ENCODE measurements at regions not wholly inside any gene's neighbourhood (a gene's known extent, or its start where the extent isn't known, plus 50 kb on each side); places are given as distances from the start of the nearest gene placed in this dataset.

- H3K4me2 ChIP-seq (ENCODE audit: low read length), result no peak overlapping the region
- peaks cover 14% of the 10 kb centered on the region; the same call in 1 of the 2 replicates for H3K27me3 ChIP-seq (ENCODE audit: control insufficient read depth, low read length)
- H3K36me3 ChIP-seq (ENCODE audit: control insufficient read depth, low read length), result no peaks in the 10 kb centered on the region
- H3K27ac ChIP-seq (ENCODE audit: low read depth, low read length), result no peak overlapping the region
- no peaks in the 10 kb centered on the region for H3F3A ChIP-seq (ENCODE audit: control insufficient read depth, insufficient read depth)
- no peak overlapping the region for H3K4me3 ChIP-seq (ENCODE audit: low read length)
- H3K9me3 ChIP-seq (ENCODE audit: control insufficient read depth, insufficient read depth, low read length), result no peaks in the 10 kb centered on the region
- no peaks in the 10 kb centered on the region for H4K20me1 ChIP-seq (ENCODE audit: control insufficient read depth, insufficient read depth, low read depth, low read length)
- no peaks in the 10 kb centered on the region for H3K79me2 ChIP-seq (ENCODE audit: control insufficient read depth, low read length)
- TF ChIP-seq CTCF (IDR thresholded peaks at IDR 0.05; ENCODE audit: low read depth, low read length, poor library complexity, severe bottlenecking), result no peak
- no peak for TF ChIP-seq EZH2phosphoT487 (IDR thresholded peaks at IDR 0.05; ENCODE audit: borderline replicate concordance, low read length)
- H3K9me2 ChIP-seq (replicated peaks; ENCODE audit: control insufficient read depth, low read length), result no peaks in the 10 kb centered on the region
- peaks cover 35% of the 10 kb centered on the region for H3K4me1 ChIP-seq (ENCODE audit: control insufficient read depth, low read length)
Measured at GRCh38 chr11:71176812-71177211, 75.6 kb downstream of the SHANK2 start.

GRCh38 chr11:71173709-71174108 lies 78.7 kb downstream of the SHANK2 start:
- Histone ChIP-seq H3F3A (ENCODE audit: control insufficient read depth, insufficient read depth) (no peaks in the 10 kb centered on the region), H3K4me2 (ENCODE audit: low read length) (no peak overlapping the region), H3K27me3 (ENCODE audit: control insufficient read depth, low read length) (0 out of 2 replicates have a peak, but pooled peaks cover 4% of the 10 kb centered on the region), H3K79me2 (ENCODE audit: control insufficient read depth, low read length) (no peaks in the 10 kb centered on the region), H3K4me3 (ENCODE audit: low read length) (no peak overlapping the region), H3K9me3 (ENCODE audit: control insufficient read depth, insufficient read depth, low read length) (no peaks in the 10 kb centered on the region), H3K27ac (ENCODE audit: low read depth, low read length) (no peak overlapping the region), H3K36me3 (ENCODE audit: control insufficient read depth, low read length) (no peaks in the 10 kb centered on the region), H3K4me1 (ENCODE audit: control insufficient read depth, low read length) (peaks cover 35% of the 10 kb centered on the region), H4K20me1 (ENCODE audit: control insufficient read depth, insufficient read depth, low read depth, low read length) (no peaks in the 10 kb centered on the region), H3K9me2 (replicated peaks; ENCODE audit: control insufficient read depth, low read length) (no peaks in the 10 kb centered on the region)
- TF ChIP-seq CTCF (IDR thresholded peaks at IDR 0.05; ENCODE audit: low read depth, low read length, poor library complexity, severe bottlenecking) (no peak), EZH2phosphoT487 (IDR thresholded peaks at IDR 0.05; ENCODE audit: borderline replicate concordance, low read length) (no peak)

- H4K20me1 ChIP-seq (ENCODE audit: control insufficient read depth, insufficient read depth, low read depth, low read length), result no peaks in the 10 kb centered on the region
- H3K4me3 ChIP-seq (ENCODE audit: low read length), result no peak overlapping the region
- H3K9me2 ChIP-seq (replicated peaks; ENCODE audit: control insufficient read depth, low read length), result no peaks in the 10 kb centered on the region
- H3K79me2 ChIP-seq (ENCODE audit: control insufficient read depth, low read length), result no peaks in the 10 kb centered on the region
- no peaks in the 10 kb centered on the region for H3K36me3 ChIP-seq (ENCODE audit: control insufficient read depth, low read length)
- H3K9me3 ChIP-seq (ENCODE audit: control insufficient read depth, insufficient read depth, low read length), result no peaks in the 10 kb centered on the region
- H3K4me1 ChIP-seq (ENCODE audit: control insufficient read depth, low read length), result peaks cover 28% of the 10 kb centered on the region
- H3K27me3 ChIP-seq (ENCODE audit: control insufficient read depth, low read length), result 0 out of 2 replicates have a peak, but pooled peaks cover under 1% of the 10 kb centered on the region
- no peak overlapping the region for H3K4me2 ChIP-seq (ENCODE audit: low read length)
- H3F3A ChIP-seq (ENCODE audit: control insufficient read depth, insufficient read depth), result no peaks in the 10 kb centered on the region
- no peak overlapping the region for H3K27ac ChIP-seq (ENCODE audit: low read depth, low read length)
- TF ChIP-seq CTCF (IDR thresholded peaks at IDR 0.05; ENCODE audit: low read depth, low read length, poor library complexity, severe bottlenecking), result no peak
- no peak for TF ChIP-seq EZH2phosphoT487 (IDR thresholded peaks at IDR 0.05; ENCODE audit: borderline replicate concordance, low read length)
Measured at GRCh38 chr11:71172680-71173079, 79.7 kb downstream of the SHANK2 start.

Measured in DOHH2 (cell line).